GM12875 (cell line): ENCODE measurements at regions not wholly inside any gene's neighbourhood (a gene's known extent, or its start where the extent isn't known, plus 50 kb on each side); places are given as distances from the start of the nearest gene placed in this dataset.

ENCODE experiments used
- H3K4me3 ChIP-seq: one replicate; pipeline ENCODE4 v1.5.1; 2011; ENCODE audit warnings: low read depth, low read length, control low read depth
- CTCF ChIP-seq: IDR thresholded peaks from 2 replicates; pipeline ENCODE4 v1.5.1; 2011; ENCODE audit warnings: low read depth, mild to moderate bottlenecking, control low read depth, inconsistent platforms, low read length, moderate library complexity, borderline replicate concordance; ENCODE audit not compliant: insufficient read depth

DNA sequence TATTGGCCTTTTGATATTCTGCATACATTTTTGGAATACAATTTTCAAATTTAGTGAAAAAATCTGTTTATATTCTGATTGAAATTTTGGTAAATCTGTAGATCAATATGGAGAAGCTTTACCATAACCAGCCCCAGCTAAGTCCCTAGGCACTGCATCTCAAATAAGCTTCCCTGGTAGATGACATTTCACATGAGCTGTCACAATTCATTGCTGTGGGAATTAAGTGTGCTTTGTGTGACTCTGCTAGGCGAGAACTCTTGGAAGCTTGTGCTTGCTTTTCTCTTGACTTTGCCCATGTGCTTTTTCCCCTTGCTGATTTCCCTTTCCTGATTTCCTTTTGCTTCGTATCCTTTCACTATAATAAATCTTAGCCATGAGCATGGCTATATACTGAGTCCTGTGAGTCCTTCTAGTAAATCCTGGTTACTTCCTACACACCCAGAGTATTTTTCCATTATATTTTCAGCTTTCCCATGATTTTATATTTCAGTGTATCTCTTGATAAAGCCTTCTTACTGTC lies 166.5 kb upstream of the MMS22L start:
- no peak for TF ChIP-seq CTCF
- H3K4me3 ChIP-seq: no peak overlapping the region

- no peak for TF ChIP-seq CTCF
- no peak overlapping the region for H3K4me3 ChIP-seq
These were observed 167.1 kb upstream of the MMS22L start for GRCh38 chr6:97450087-97450486.

DNA sequence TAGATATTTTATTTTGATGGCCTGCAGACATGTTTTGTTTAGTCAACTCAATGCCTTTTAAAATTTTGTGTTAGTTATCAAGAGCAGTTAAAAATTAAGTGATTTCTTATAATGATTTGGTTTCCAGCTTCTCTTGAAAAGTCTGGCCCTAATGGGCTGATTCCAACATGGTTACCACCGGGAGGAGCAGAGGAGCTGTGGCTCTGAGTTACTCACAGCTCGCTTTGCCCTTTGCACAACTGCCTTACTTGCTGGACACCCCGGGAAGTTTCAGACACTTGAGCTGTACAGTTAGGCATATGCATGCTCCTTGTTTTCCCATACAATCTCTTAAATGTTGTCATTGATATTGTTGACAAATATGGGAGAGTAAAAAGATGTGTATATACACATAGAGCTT lies 173.1 kb upstream of the MMS22L start:
- no peak for TF ChIP-seq CTCF

DNA sequence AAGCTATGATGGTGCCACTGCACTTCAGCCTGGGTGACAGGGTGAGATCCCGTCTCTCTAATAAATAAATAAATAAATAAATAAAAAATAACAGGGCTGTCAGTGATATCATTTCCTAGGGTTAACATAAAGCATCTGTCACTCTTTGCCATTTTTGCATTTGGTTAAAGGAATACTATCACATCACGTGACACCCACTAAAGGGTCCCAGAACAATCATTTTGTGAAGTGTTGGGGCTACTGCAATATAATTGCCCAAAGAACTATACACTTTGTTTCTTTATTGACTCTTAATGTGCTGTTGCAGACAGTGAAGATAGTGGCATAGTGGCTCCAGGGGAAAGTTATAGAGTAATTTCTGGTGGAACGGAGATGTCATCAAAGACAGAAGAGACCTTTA lies 176.5 kb upstream of the MMS22L start:
- H3K4me3 ChIP-seq: no peak overlapping the region
- no peak for TF ChIP-seq CTCF

More for the DNA sequence above, 173.1 kb upstream of the MMS22L start:
- H3K4me3 ChIP-seq: no peak overlapping the region

DNA sequence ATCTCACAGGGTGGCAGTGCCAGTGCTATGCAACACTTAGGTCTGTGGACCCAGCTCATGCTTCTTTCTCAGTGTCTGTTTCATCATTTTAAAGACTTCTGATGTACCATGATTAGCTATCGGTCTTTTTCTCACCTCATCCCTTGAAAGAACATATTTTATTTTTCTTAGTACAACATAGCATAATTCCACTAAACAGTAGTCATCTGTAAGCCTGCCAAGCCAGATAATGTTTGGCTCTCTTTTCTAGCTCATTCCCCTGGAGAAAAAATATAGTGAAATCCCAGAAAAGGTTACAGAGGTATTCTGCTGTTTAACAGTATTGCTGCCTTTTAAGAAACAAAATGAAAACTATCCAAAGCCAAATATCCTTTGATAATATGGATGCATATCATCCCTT lies 177.0 kb upstream of the MMS22L start:
- H3K4me3 ChIP-seq: no peak overlapping the region
- no peak for TF ChIP-seq CTCF

DNA sequence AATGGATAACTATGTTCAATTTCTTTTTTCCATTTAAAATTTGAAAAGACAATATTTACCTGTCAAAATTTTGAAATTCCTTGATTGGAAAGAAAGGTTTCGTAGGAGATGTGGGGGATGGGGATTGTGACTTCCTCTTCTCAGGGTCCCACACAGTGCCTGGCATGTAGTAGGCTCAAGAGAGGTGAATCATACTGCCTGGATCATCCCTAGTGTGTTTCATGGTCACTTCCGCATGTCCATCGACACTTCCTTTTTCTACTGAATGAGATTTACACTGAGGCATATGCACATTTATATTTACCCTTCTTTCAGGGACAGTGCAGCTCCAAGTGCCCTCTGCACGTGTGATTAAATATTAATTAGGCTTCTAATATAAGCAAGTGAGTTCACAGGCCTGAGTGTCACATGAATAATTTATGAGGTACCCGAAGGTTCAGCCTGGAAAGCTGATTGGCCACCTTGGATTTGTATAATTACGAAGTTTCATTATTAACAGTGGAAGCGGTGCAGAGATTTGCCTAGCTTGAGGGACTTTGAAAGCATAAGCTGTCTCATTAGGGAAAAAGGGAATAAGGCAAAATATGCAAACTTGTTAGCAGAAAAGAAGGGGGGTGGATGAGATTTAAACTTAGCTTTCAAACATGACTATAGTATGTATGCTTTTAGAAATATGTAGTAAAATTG lies 177.5 kb upstream of the MMS22L start:
- no peak overlapping the region for H3K4me3 ChIP-seq

More for the DNA sequence above, 177.5 kb upstream of the MMS22L start:
- no peak for TF ChIP-seq CTCF
